Ovary (tissue), 3 donors: ENCODE measurements at regions not wholly inside any gene's neighbourhood (a gene's known extent, or its start where the extent isn't known, plus 50 kb on each side); places are given as distances from the start of the nearest gene placed in this dataset.

Experiments
- EP300 ChIP-seq: sonication (generic); formaldehyde crosslinking; IDR thresholded peaks from one replicate; pipeline ENCODE4 v1.6.1; 2017; ENCODE audit warnings: antibody characterized with exemption
- POLR2A ChIP-seq: fragments of 450-650 bp; IDR thresholded peaks from one replicate; pipeline ENCODE4 v1.6.1; 2017; ENCODE audit warnings: antibody characterized with exemption, mild to moderate bottlenecking, moderate library complexity
- TF ChIP-seq, protein P1 (sequence below), 3 donors: fragments of 450-650 bp in 2 of 3; fragments of 200-600 bp in 1 of 3; IDR thresholded peaks; one replicate each; pipeline versions ENCODE4 v1.5.1 to v1.8.0; 2016 to 2022; ENCODE audit warnings: antibody characterized with exemption in 3 of 3, mild to moderate bottlenecking in 1 of 3
- donor health status: DM: no; HTN: no; CAD: no.

DNA sequence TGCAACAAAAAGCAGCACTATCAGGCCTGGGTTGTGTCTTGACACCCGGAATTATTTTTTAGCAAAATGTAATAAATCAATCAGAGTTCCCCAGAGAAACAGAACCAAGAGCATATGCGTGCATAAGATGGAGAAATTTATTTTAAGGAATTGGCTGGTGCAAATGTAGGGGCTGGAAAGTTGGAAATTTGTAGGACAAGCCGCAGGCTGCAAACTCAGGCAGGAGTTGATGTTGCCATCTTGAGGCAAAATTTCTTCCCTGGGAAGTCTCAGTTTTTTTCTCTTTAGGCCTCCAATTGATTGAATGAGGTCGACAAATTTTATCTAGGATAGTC, 158.9 kb upstream of the FAM20A start:
- TF ChIP-seq, protein P1, sequence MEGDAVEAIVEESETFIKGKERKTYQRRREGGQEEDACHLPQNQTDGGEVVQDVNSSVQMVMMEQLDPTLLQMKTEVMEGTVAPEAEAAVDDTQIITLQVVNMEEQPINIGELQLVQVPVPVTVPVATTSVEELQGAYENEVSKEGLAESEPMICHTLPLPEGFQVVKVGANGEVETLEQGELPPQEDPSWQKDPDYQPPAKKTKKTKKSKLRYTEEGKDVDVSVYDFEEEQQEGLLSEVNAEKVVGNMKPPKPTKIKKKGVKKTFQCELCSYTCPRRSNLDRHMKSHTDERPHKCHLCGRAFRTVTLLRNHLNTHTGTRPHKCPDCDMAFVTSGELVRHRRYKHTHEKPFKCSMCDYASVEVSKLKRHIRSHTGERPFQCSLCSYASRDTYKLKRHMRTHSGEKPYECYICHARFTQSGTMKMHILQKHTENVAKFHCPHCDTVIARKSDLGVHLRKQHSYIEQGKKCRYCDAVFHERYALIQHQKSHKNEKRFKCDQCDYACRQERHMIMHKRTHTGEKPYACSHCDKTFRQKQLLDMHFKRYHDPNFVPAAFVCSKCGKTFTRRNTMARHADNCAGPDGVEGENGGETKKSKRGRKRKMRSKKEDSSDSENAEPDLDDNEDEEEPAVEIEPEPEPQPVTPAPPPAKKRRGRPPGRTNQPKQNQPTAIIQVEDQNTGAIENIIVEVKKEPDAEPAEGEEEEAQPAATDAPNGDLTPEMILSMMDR (IDR thresholded peaks at IDR 0.05): peak in 1 of 3 donors; percentile 6
- no peak for TF ChIP-seq EP300
- TF ChIP-seq POLR2A: no peak
